HG03558 (cell line): ENCODE measurements at regions not wholly inside any gene's neighbourhood (a gene's known extent, or its start where the extent isn't known, plus 50 kb on each side); places are given as distances from the start of the nearest gene placed in this dataset.

ENCODE experiments used
- ATAC-seq: cut with Tn5 transposase; IDR thresholded peaks from one replicate; pipeline ENCODE4 v1.9.1; 2021; ENCODE audit warnings: moderate number of reproducible peaks; ENCODE audit not compliant: unreplicated experiment; ENCODE audit errors: extremely low read depth

GRCh38 chr20:24810676-24811407 lies 138.2 kb upstream of the CST7 start:
- ATAC-seq: no peak

- no peak for ATAC-seq
Measured at GRCh38 chr20:24812373-24812772, 136.7 kb upstream of the CST7 start.

GRCh38 chr20:24813080-24813479 lies 136.0 kb upstream of the CST7 start:
- ATAC-seq: no peak

GRCh38 chr20:24813496-24813895 lies 135.6 kb upstream of the CST7 start:
- ATAC-seq: no peak

- ATAC-seq: no peak
Measured at GRCh38 chr20:24813936-24814335, 135.1 kb upstream of the CST7 start.

- ATAC-seq: no peak
Measured at GRCh38 chr20:24814556-24815195, 134.4 kb upstream of the CST7 start.

GRCh38 chr20:24815196-24815815 lies 133.8 kb upstream of the CST7 start:
- ATAC-seq: no peak

GRCh38 chr20:24815931-24816330 lies 133.1 kb upstream of the CST7 start:
- no peak for ATAC-seq

- no peak for ATAC-seq
Measured at GRCh38 chr20:24816431-24816830, 132.6 kb upstream of the CST7 start.

GRCh38 chr20:24816907-24817306 lies 132.2 kb upstream of the CST7 start:
- ATAC-seq: no peak

- no peak for ATAC-seq
Measured at GRCh38 chr20:24817351-24817750, 131.7 kb upstream of the CST7 start.

- no peak for ATAC-seq
Measured at GRCh38 chr20:24818056-24818455, 131.0 kb upstream of the CST7 start.

GRCh38 chr20:24819331-24819965 lies 129.6 kb upstream of the CST7 start:
- no peak for ATAC-seq

GRCh38 chr20:24820345-24820744 lies 128.7 kb upstream of the CST7 start:
- ATAC-seq: no peak

- no peak for ATAC-seq
Measured at GRCh38 chr20:24821391-24821790, 127.7 kb upstream of the CST7 start.

GRCh38 chr20:24823176-24823784 lies 125.8 kb upstream of the CST7 start:
- no peak for ATAC-seq

GRCh38 chr20:24823989-24824693 lies 124.9 kb upstream of the CST7 start:
- no peak for ATAC-seq

GRCh38 chr20:24825591-24825990 lies 123.5 kb upstream of the CST7 start:
- no peak for ATAC-seq

GRCh38 chr20:24827603-24828295 lies 121.3 kb upstream of the CST7 start:
- no peak for ATAC-seq
